GM18519 (cell line): ENCODE measurements at regions not wholly inside any gene's neighbourhood (a gene's known extent, or its start where the extent isn't known, plus 50 kb on each side); places are given as distances from the start of the nearest gene placed in this dataset.
"Not testable (repeated sequence)": the region's sequence is repeated elsewhere in the genome, so short reads cannot be mapped to it uniquely, and the experiment has no call there.

Experiments
- ATAC-seq: cut with Tn5 transposase; IDR thresholded peaks from one replicate; pipeline ENCODE4 v1.9.1; 2021; ENCODE audit warnings: mild to moderate bottlenecking, moderate library complexity; ENCODE audit not compliant: unreplicated experiment, low FRiP score

- no peak for ATAC-seq
These were observed 86.8 kb downstream of the NDUFA12 start for GRCh38 chr12:94916663-94917062.

GRCh38 chr12:94909663-94910062, 93.8 kb downstream of the NDUFA12 start:
- ATAC-seq = no peak

- not testable (repeated sequence) for ATAC-seq
These were observed 97.7 kb downstream of the NDUFA12 start for GRCh38 chr12:94905749-94906148.

- ATAC-seq = no peak
These were observed 103.0 kb downstream of the NDUFA12 start for GRCh38 chr12:94900496-94900895.

- no peak for ATAC-seq
These were observed 105.1 kb downstream of the NDUFA12 start for GRCh38 chr12:94898388-94898787.

- no peak for ATAC-seq
These were observed 110.8 kb downstream of the NDUFA12 start for GRCh38 chr12:94892544-94893267.

GRCh38 chr12:94889445-94890210, 113.9 kb downstream of the NDUFA12 start:
- ATAC-seq = no peak

- no peak for ATAC-seq
These were observed 124.0 kb downstream of the NDUFA12 start for GRCh38 chr12:94879542-94879941.

GRCh38 chr12:94875525-94875924, 128.0 kb downstream of the NDUFA12 start:
- peak; percentile 55 for ATAC-seq

GRCh38 chr12:94874518-94875302, 128.8 kb downstream of the NDUFA12 start:
- no peak for ATAC-seq

GRCh38 chr12:94873734-94874517, 129.6 kb downstream of the NDUFA12 start:
- ATAC-seq = no peak

- ATAC-seq = peak; percentile 53
These were observed 130.3 kb downstream of the NDUFA12 start for GRCh38 chr12:94872971-94873733.

- ATAC-seq = no peak
These were observed 130.9 kb downstream of the NDUFA12 start for GRCh38 chr12:94872671-94872970.

- no peak for ATAC-seq
These were observed 131.4 kb downstream of the NDUFA12 start for GRCh38 chr12:94872007-94872653.

GRCh38 chr12:94870511-94870910, 133.0 kb downstream of the NDUFA12 start:
- ATAC-seq = no peak

- ATAC-seq = no peak
These were observed 135.3 kb downstream of the NDUFA12 start for GRCh38 chr12:94868161-94868560.

GRCh38 chr12:94867066-94867855, 136.2 kb downstream of the NDUFA12 start:
- no peak for ATAC-seq

GRCh38 chr12:94864987-94865386, 138.5 kb downstream of the NDUFA12 start:
- no peak for ATAC-seq
